KMS-11 (cell line): ENCODE measurements at regions not wholly inside any gene's neighbourhood (a gene's known extent, or its start where the extent isn't known, plus 50 kb on each side); places are given as distances from the start of the nearest gene placed in this dataset.

ENCODE experiments used
- H2AFZ ChIP-seq: fragments of 200-600 bp; sonication (generic); 2 replicates; pipeline ENCODE4 v1.6.1; 2016; ENCODE audit warnings: antibody characterized with exemption, mixed run types, low read depth
- H3K27ac ChIP-seq: fragments of 200-600 bp; sonication (generic); 2 replicates; pipeline ENCODE4 v1.6.1; 2016; ENCODE audit warnings: mild to moderate bottlenecking, mixed run types
- H3K27me3 ChIP-seq: fragments of 200-600 bp; sonication (generic); 2 replicates; pipeline ENCODE4 v1.6.1; 2017; ENCODE audit warnings: mild to moderate bottlenecking, low read depth, mixed run types, moderate library complexity; ENCODE audit not compliant: insufficient read depth
- H3K36me3 ChIP-seq: fragments of 200-600 bp; sonication (generic); 2 replicates; pipeline ENCODE4 v1.6.1; 2017; ENCODE audit warnings: mild to moderate bottlenecking, mixed run types; ENCODE audit not compliant: insufficient read depth
- H3K4me1 ChIP-seq: fragments of 200-600 bp; sonication (generic); 2 replicates; pipeline ENCODE4 v1.6.1; 2016; ENCODE audit warnings: mild to moderate bottlenecking, low read depth, mixed run types; ENCODE audit not compliant: poor library complexity, severe bottlenecking
- H3K4me2 ChIP-seq: fragments of 200-600 bp; sonication (generic); 2 replicates; pipeline ENCODE4 v1.7.0; 2016; ENCODE audit warnings: mild to moderate bottlenecking, mixed run types
- H3K4me3 ChIP-seq: fragments of 200-600 bp; sonication (generic); IDR thresholded peaks from 2 replicates; pipeline ENCODE4 v1.6.1; 2017; ENCODE audit warnings: low read depth, low read length, mixed read lengths; ENCODE audit not compliant: insufficient read depth
- H3K79me2 ChIP-seq: fragments of 200-600 bp; sonication (generic); 2 replicates; pipeline ENCODE4 v1.6.1; 2016; ENCODE audit warnings: low read depth, mixed run types; ENCODE audit not compliant: insufficient read depth
- H3K9ac ChIP-seq: fragments of 200-600 bp; sonication (generic); 2 replicates; pipeline ENCODE4 v1.6.1; 2016; ENCODE audit warnings: mild to moderate bottlenecking, mixed run types
- H4K20me1 ChIP-seq: fragments of 200-600 bp; sonication (generic); 2 replicates; pipeline ENCODE4 v1.6.1; 2016; ENCODE audit warnings: mild to moderate bottlenecking, mixed run types; ENCODE audit not compliant: insufficient read depth
- TF ChIP-seq, protein P1 (sequence below): fragments of 200-600 bp; sonication (generic); conservative IDR thresholded peaks from 2 replicates; pipeline ENCODE4 v1.6.1; 2017; ENCODE audit warnings: low read depth, mild to moderate bottlenecking, antibody characterized with exemption, low read length, moderate library complexity, mixed read lengths

GRCh38 chr13:84658491-84659358, 776.5 kb upstream of the SLITRK1 start:
- Histone ChIP-seq H3K27ac (no peak overlapping the region), H3K79me2 (no peaks in the 10 kb centered on the region), H3K27me3 (no peaks in the 10 kb centered on the region), H3K4me2 (no peak overlapping the region), H3K36me3 (no peaks in the 10 kb centered on the region), H3K4me1 (no peaks in the 10 kb centered on the region), H4K20me1 (no peaks in the 10 kb centered on the region), H2AFZ (no peak overlapping the region), H3K9ac (no peak overlapping the region), H3K4me3 (no peak overlapping the region)
- TF ChIP-seq, protein P1, sequence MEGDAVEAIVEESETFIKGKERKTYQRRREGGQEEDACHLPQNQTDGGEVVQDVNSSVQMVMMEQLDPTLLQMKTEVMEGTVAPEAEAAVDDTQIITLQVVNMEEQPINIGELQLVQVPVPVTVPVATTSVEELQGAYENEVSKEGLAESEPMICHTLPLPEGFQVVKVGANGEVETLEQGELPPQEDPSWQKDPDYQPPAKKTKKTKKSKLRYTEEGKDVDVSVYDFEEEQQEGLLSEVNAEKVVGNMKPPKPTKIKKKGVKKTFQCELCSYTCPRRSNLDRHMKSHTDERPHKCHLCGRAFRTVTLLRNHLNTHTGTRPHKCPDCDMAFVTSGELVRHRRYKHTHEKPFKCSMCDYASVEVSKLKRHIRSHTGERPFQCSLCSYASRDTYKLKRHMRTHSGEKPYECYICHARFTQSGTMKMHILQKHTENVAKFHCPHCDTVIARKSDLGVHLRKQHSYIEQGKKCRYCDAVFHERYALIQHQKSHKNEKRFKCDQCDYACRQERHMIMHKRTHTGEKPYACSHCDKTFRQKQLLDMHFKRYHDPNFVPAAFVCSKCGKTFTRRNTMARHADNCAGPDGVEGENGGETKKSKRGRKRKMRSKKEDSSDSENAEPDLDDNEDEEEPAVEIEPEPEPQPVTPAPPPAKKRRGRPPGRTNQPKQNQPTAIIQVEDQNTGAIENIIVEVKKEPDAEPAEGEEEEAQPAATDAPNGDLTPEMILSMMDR: no peak

DNA sequence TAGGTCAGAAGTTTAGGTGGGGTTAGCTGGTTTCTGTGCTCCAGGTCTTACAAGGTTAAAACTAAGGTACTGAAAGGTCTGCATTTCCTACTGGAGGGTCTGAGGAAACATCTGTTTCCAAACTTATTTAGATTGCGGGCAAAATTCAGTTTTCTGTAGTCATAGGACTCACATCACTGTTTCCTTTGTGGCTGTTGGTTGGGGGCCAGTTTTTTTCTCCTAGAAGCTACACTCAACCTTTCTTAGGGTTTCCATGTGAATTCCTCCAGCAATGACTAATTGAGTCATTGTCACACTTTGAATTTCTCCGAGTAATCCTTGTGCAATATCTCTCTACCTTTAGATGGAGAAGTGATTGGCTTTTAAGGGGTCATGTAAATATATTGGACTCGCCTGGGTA, 773.4 kb upstream of the SLITRK1 start:
- no peak overlapping the region for H3K27ac ChIP-seq
- TF ChIP-seq, protein P1: no peak
- no peaks in the 10 kb centered on the region for H3K79me2 ChIP-seq
- H4K20me1 ChIP-seq: no peaks in the 10 kb centered on the region
- no peak overlapping the region for H2AFZ ChIP-seq
- no peak overlapping the region for H3K9ac ChIP-seq
- no peaks in the 10 kb centered on the region for H3K4me1 ChIP-seq
- no peaks in the 10 kb centered on the region for H3K27me3 ChIP-seq
- H3K4me3 ChIP-seq: no peak overlapping the region
- no peaks in the 10 kb centered on the region for H3K36me3 ChIP-seq
- H3K4me2 ChIP-seq: no peak overlapping the region

DNA sequence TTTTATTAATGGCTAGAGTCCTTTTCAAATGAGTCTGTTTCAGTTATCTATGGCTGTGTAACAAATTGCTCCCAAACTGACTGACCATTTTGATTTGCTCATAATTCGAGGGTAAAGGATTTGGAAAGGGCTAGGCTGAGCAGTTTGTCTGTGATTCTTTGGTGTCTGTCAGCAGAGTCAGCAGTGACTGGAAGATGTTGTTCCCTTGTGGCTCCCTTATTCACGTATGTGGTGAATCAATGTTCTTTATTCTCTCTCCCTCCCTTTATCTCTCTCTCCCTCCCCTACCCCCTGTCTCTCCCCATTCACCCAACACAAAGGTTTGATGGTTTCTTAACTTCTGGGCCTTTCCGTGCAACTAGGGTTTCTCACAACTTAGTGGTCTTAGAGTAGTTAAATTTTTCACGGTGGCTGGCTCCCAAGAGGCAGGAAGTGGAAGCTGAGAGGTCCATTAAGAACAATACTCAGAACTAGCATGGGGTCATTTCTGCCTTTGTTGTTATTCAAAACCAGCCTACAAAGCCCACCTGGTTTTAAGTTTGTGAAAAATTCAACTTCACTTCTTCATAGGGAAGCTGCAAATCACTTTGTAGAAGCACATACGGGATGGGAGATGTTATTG, 772.5 kb upstream of the SLITRK1 start:
- H3K79me2 ChIP-seq: no peaks in the 10 kb centered on the region
- no peaks in the 10 kb centered on the region for H3K36me3 ChIP-seq
- H3K27ac ChIP-seq: no peak overlapping the region
- no peaks in the 10 kb centered on the region for H3K4me1 ChIP-seq
- H4K20me1 ChIP-seq: no peaks in the 10 kb centered on the region
- no peak overlapping the region for H2AFZ ChIP-seq
- H3K4me2 ChIP-seq: no peak overlapping the region
- TF ChIP-seq, protein P1: no peak
- H3K9ac ChIP-seq: no peak overlapping the region
- H3K4me3 ChIP-seq: no peak overlapping the region
- no peaks in the 10 kb centered on the region for H3K27me3 ChIP-seq

DNA sequence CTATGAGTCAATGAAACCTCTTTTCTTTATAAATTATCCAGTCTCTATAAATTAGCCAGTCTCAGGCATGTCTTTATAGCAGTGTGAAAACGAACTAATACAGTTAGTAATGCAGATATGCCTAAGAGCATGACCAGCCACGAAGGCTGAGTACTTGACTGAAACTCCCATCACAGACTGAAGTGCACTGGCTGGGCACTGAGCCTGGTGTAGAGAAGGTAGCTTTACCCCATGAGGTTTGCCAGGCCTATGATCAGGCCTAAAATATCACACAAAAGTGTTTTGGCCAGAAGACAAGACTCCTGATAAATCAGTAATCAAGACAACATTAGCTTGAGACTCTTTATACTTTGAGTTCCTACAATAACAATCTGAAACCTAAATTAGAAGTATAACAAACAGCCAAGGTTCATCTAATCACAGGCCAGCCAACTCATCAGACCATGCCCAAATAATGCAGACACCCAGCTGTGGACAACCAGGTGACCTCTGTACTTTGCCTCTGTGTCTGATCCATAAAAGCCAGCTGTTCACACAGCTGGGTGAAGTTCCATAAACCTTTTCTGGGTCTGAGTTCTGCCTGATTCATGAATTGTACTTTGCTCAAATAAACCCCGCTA, 771.8 kb upstream of the SLITRK1 start:
- H3K4me3 ChIP-seq: no peak overlapping the region

More for the DNA sequence above, 771.8 kb upstream of the SLITRK1 start:
- Histone ChIP-seq H4K20me1 (no peaks in the 10 kb centered on the region), H3K27ac (no peak overlapping the region), H3K36me3 (no peaks in the 10 kb centered on the region), H2AFZ (no peak overlapping the region), H3K4me2 (no peak overlapping the region), H3K4me1 (no peaks in the 10 kb centered on the region), H3K27me3 (no peaks in the 10 kb centered on the region), H3K9ac (no peak overlapping the region), H3K79me2 (no peaks in the 10 kb centered on the region)
- TF ChIP-seq, protein P1: no peak
